ENCODE measurements at regions not wholly inside any gene's neighbourhood (a gene's known extent, or its start where the extent isn't known, plus 50 kb on each side); places are given as distances from the start of the nearest gene placed in this dataset.
"Not testable (repeated sequence)": the region's sequence is repeated elsewhere in the genome, so short reads cannot be mapped to it uniquely, and the experiment has no call there.

DNA sequence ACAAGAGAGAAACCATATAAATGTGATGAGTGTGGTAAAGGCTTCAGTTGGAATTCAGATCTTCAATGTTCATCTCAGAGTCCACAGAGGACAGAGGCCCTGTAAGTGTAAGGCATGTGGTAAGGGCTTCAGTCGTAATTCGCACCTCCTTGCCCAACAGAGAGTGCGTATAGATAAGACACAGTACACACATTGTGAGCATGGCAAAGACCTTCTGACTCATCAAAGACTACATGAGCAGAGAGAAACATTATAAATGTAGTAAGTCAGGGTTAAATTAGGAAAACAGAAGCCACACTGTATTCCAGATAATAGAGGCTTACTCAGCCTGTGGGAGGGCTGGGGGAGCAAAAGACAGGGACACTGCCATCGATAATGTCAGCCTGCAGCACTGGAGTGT, 98.1 kb upstream of the GPR39 start:
- DNase-seq (ENCODE audit: low read depth in 2 of 2): not testable (repeated sequence)

DNA sequence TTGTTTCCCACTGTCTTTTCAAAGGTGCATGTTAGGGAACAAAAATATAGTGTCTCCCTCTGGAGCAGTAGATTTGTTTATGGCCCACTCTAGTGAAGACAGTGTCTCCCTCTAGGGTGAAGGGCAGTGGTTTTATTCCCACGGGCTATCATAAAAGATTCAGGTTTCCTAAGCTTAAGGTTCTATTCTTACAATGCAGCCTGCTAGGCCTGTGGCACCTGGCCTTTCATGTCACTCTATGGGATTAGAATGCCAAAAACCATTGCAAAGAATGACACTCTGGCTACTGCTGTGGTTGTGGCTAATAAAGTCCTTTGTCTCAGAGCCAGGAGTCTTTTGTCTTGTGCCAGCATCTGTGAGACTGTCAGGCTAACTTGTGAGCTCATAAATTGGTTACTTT, 92.6 kb upstream of the GPR39 start:
- not testable (repeated sequence) for DNase-seq (ENCODE audit: low read depth in 2 of 2)

DNA sequence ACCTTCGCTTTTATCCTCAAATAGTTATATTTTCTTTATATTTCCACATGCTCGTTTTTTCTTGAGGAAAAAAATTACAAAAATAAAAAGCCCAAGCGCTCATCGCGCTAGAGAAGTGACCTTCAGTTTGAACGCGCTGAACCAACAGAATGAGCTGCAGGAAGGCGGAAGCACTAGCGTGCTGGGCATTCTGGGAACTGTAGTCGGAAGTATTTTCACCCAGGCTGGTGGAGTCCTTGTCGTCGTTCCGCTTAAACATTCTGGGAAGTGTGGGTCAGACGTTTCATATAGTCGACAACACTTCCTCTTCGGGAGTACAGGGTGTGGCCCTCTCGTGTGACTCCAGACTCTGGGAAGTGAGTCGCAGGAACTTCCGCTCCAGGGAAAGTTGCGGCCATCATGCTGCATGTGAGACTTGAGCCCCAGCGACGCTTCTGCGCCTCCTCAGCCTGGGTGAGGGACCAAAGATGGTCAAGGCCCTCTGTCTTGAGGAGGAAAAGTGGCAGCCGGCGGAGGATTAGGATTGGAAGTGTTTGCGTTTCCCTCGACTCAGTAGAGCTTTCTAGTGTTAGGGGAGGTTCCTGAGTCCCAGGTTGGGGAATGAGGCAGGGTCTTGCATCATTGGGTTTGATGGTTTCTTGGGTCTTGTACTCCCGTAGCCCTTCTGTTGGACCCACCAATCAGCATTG, 84.1 kb upstream of the GPR39 start:
- not testable (repeated sequence) for DNase-seq (ENCODE audit: low read depth in 2 of 2)

DNA sequence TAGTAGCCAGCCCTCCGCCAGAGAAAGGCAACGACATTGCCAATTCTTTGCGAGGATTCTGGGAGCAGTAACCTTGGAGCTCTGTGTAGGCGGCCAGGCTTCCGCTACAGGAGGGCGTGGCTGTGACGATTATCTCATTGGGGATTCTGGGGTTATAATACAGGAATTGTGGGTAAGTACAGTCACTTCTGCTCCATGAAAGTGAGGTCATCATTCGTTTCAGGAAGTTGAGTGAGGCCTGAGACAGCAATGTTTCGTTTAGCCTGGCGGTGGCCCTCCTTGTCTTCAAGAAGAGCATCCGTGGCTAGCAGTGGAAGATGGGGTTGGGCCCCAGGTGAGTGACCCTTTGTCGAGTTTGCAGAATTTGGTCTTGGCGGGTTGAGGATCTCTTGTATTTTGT, 79.5 kb upstream of the GPR39 start:
- not testable (repeated sequence) for DNase-seq (ENCODE audit: low read depth in 2 of 2)

DNA sequence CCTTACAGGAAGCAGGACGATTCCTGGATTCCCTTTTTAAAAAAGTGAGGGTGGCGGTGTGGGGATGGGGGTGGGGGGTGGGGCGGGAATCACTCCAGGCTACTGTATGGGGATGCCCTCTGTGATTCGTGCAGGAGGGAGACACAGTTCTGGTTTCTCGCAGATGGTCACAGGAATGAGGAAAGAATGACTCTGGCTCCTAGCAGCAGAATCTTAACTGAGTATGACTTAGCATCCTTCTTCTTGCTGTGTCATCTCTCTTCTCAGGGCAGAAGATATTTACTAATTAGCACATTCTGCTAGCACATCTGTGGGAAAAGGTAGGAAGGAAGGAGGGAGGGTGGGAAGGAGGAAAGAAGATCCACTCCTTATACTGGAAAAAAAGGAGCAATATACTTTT, 78.8 kb upstream of the GPR39 start:
- DNase-seq (ENCODE audit: low read depth in 2 of 2): not testable (repeated sequence)

DNA sequence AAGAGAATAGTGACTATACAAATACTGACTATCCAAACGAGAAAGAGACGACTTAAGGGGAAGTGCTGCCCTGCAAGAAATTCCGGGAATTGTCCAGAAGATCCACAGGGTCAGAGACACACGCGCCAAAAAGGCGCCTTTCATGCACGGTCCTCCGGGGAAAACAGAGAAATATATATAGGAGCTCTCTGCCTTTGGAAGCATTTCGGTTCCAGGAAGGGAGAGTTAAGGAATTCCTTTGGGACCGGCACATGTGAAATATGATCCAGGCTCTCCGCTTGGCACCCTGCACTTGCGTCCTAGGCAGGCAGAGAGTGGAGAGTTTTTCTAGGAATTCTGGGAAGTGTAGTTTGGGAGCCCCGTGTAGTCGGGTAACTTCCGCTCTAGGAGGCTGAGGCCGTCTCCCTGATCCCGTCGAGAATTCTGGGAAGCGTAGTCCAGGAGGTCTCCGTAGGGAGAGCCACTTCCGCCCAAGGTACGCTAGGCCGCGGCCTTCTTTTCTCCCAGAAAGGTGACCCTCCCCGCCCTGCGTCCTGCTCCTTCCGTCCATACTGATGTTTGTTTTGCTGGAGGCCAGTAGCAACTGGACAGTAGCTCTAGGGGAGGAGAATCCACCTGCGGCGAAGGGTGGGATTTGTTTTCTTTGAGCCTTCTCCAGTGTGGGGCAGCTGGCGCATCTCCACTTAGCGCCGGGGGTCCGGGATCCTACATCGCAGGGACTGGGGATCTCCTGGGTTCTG, 69.4 kb upstream of the GPR39 start:
- not testable (repeated sequence) for DNase-seq (ENCODE audit: low read depth in 2 of 2)

DNA sequence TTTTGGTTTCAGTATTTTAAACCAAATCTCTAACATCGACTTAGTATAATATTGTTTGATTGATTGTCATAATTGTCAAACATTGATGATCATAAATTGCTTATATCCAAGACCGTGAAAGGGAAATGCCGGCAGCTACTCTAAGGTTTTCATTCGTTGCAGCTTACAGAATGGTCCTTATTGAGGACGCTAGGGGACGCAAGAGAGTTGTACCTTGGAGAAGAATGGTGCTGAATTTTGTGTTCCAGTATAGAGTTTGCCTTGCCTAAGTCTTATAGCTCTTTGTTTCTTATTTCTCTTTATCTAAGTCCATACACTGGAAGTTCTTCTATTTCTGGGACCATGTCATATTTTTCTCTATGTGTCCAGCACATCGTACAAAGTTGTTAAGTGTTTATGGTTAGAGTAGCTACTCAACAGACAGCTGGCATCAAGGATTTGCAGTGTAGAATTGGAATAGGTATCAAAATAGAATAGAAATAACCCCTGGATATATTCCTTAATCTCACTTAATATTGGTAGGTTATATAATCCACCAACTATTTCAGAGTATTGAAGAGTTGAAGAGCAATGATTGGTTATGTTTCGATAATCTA, 67.4 kb upstream of the GPR39 start:
- DNase-seq (ENCODE audit: low read depth in 2 of 2): not testable (repeated sequence)

DNA sequence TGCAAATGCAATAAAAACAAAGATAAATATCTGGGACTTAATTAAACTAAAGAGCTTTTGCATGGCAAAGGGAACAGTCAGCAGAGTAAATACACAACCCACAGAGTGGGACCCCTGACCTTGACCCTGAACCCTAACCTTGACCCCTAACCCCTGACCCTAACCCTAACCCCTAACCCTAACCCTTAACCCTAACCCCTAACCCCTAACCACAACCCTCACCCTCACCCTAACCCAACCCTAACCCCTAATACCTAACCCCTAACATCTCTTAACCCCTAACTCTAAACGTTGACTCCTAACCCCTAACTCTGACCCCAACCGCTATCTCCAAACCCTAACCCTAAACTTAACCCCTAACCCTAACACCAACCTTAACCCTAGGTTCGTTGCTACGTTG, 64.9 kb upstream of the GPR39 start:
- not testable (repeated sequence) for DNase-seq (ENCODE audit: low read depth in 2 of 2)

DNA sequence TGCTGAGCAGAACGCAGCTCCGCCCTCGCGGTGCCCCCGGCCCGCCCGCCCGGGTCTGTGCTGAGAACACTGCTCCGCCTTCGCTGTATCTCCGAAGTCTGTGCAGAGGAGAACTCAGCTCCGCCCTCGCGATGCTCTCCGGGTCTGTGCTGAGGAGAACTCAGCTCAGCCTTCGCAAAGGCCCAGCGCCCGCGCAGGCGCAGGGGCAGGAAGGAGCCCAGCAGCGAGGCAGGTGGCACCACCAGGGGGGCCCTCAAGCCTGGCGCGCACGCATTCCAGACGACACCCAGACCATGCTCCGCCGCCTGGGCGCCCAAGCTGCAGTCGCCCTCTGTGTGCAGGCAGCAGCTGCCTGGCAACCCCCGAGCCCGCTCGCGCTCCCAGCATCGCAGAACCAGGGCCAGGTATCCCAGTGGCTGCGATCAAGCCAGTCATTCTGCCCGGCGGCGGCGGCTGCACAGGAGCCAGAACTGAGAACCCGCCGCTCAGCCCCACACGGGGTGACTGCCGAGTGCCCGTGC, 64.1 kb upstream of the GPR39 start:
- not testable (repeated sequence) for DNase-seq (ENCODE audit: low read depth in 2 of 2)

DNA sequence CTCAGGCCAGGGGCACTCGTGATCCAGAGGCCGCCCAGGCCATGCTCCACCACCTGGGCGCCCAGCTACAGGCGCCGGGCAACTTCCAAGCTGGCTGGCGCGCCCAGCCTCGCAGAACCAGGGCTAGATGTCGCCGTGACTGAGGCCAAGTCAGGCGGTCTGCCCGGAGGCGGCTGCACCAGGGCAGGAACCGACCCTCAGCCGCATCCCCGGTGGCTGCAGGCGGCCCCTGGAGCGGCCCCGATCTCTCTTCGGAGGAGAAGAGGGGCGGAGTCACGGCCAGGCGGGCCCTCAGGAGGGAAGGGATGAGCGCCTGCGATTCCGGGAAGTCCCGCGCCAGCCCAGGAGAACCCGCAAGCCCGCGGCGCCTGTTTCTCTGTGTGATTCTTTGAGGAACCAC, 63.2 kb upstream of the GPR39 start:
- DNase-seq (ENCODE audit: low read depth in 2 of 2): not testable (repeated sequence)

DNA sequence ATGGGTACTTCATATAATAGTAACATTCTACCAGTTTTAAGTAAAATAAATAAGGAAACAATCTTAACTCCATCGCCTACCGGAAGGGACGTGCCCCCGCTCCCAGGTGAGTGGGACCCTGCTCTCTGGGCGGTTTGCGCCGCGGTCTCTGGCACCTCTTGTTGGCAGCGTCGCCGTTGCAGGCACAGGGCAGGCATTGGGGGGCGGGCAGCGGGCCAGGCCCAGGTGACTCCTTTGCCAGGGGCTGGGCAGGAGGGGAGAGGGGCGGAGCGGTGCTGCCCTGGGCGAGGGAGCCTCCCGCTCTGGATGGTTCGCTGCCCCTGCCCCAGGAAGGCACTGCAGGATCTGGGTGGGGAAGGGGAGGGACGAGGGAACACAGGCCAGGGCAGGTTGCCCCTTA, 55.6 kb upstream of the GPR39 start:
- not testable (repeated sequence) for DNase-seq (ENCODE audit: low read depth in 2 of 2)

DNA sequence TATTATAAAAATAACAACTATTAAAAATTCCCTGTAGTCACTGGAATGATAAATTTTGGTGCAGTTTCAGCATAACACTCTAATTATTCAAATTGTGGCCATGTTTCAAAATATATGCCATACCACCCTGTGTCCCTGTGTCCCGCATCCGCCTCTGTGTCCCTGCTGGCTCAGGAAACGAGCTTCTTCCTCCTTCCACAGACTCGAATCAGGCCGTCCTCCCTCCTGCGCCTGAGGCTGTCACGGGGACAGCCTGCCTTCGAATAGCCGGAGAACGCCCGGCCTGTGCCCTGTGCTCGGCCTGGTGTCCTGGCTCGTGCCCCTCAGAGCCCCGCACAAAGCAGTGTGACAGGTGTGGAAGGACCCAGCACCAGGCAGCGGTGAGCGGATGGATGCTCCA, 55.1 kb upstream of the GPR39 start:
- not testable (repeated sequence) for DNase-seq (ENCODE audit: low read depth in 2 of 2)

DNA sequence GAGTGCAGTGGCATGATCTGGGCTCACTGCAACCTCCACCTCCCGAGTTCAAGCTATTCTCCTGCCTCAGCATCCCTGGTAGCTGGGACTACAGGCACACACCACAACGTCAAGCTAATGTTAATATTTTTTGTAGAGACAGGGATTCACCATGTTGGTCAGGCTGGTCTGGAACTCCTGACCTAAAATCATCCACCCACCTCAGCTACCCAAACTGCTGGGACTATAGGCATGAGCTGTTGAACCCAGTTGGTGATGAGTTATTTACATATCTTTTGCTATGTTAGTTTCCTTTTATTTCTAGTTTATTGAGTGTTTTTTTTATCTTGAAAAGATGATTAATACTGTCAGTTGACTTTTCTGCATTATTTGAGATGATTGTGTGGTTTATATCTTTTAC, 53.3 kb upstream of the GPR39 start:
- DNase-seq (ENCODE audit: low read depth in 2 of 2): not testable (repeated sequence)

DNA sequence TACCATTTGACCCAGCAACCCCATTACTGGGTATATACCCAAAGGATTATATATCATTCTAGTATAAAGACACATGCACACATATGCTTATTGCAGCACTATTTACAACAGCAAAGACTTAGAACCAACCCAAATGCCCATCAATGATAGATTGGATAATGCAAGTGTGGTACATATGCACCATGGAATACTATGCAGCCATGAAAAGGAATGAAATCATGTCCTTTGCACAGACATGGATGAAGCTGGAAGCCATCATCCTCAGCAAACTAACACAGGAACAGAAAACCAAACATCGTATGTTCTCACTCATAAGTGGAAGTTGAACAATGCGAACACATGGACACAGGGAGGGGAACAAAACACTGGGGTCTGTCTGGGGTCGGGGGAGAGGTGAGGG, 50.6 kb upstream of the GPR39 start:
- not testable (repeated sequence) for DNase-seq (ENCODE audit: low read depth in 2 of 2)

DNA sequence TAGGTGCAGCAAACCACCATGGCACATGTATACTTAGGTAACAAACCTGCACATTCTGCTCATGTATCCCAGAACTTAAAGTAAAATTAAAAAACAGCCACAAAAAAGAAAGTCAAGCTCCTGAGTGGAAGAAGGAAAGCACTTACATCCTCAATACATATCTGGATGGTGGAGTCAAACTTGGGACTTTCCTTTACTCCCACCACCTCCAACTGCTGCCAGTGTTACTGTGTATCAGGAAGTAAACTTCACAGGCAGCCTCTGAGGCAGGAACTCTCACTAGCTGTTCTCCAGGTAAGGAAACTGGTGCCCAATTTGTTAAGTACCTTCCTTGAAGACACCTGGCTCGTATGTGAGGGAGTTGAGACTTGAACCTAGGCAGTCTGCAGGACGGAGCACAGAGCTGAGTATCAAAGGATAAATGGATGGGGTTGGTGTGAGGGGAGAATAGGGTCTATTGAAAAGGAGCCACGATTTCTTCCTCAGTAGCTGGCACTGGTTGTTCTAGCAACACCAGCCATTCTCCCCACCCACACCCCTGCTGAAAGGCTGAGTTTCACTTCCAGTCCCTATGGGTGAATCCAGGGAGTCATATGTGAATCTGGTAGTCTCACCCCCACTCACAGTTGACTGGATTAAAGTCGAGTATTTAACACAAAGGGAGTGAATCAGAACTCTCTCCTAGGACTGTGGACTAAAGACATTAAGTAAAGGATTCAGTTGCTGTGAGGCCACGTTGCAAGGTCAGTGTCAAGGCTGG, 50.0 kb upstream of the GPR39 start:
- no peak for DNase-seq (ENCODE audit: low read depth in 2 of 2)

Measured in stimulated activated CD8-positive, alpha-beta memory T cell treated with anti-CD3 and anti-CD28 coated beads, Interleukin-15, amount 100 ng/mL, for 4 hours (primary cell).